HepG2 (cell line): ENCODE measurements at regions not wholly inside any gene's neighbourhood (a gene's known extent, or its start where the extent isn't known, plus 50 kb on each side); places are given as distances from the start of the nearest gene placed in this dataset.

ENCODE experiments used
- CENPT ChIP-seq: sonication (generic); formaldehyde crosslinking; IDR thresholded peaks from 2 replicates; pipeline ENCODE4 v1.8.0; 2022; ENCODE audit warnings: low read depth, mild to moderate bottlenecking, moderate library complexity, missing genetic modification reagents
- HOXD1 ChIP-seq: sonication (generic); formaldehyde crosslinking; IDR thresholded peaks from 2 replicates; pipeline ENCODE4 v1.5.0; 2020; ENCODE audit warnings: missing genetic modification reagents
- JDP2 ChIP-seq: sonication (generic); formaldehyde crosslinking; IDR thresholded peaks from 2 replicates; pipeline ENCODE4 v1.8.1; 2022; ENCODE audit warnings: missing genetic modification reagents, borderline replicate concordance
- MED1 ChIP-seq: sonication (generic); formaldehyde crosslinking; IDR thresholded peaks from 2 replicates; pipeline ENCODE4 v1.4.0; 2020; ENCODE audit warnings: missing genetic modification reagents
- MED8 ChIP-seq: sonication (generic); formaldehyde crosslinking; IDR thresholded peaks from 2 replicates; pipeline ENCODE4 v1.8.1; 2023; ENCODE audit warnings: mild to moderate bottlenecking, missing genetic modification reagents; ENCODE audit not compliant: insufficient replicate concordance
- PBX2 ChIP-seq: IDR thresholded peaks from 2 replicates; pipeline ENCODE4 v1.6.1; 2016; ENCODE audit warnings: control low read depth
- RAD21 ChIP-seq: fragments of 450-650 bp; formaldehyde crosslinking; IDR thresholded peaks from 2 replicates; pipeline ENCODE4 v1.5.0; 2020; ENCODE audit warnings: mild to moderate bottlenecking
- RARA ChIP-seq: IDR thresholded peaks from 2 replicates; pipeline ENCODE4 v1.6.1; 2016; ENCODE audit warnings: missing genetic modification reagents, missing compliant biosample characterization
- RNF2 ChIP-seq: fragments of 450-650 bp; conservative IDR thresholded peaks from 2 replicates; pipeline ENCODE4 v1.6.1; 2016; ENCODE audit warnings: low read depth
- SKI ChIP-seq: fragments of 450-650 bp; IDR thresholded peaks from one replicate; pipeline ENCODE4 v1.6.1; 2018; ENCODE audit warnings: mild to moderate bottlenecking; ENCODE audit not compliant: partially characterized antibody
- SMC3 ChIP-seq: IDR thresholded peaks from 2 replicates; pipeline ENCODE4 v1.6.1; 2011; ENCODE audit warnings: low read length, improper control_type of control experiment
- SOX5 ChIP-seq: IDR thresholded peaks from 2 replicates; pipeline ENCODE4 v1.6.1; 2016; ENCODE audit warnings: borderline replicate concordance
- ZHX2 ChIP-seq, 2 experiments: sonication (generic) in 1 of 2; formaldehyde crosslinking in 1 of 2; IDR thresholded peaks; 2 replicates each; pipeline versions ENCODE4 v1.6.1 to v1.9.0; 2014 to 2022; ENCODE audit warnings: antibody characterized with exemption in 1 of 2, borderline replicate concordance in 1 of 2, inconsistent platforms in 1 of 2, low read depth in 1 of 2, missing genetic modification reagents in 1 of 2
- ZNF256 ChIP-seq: sonication (generic); formaldehyde crosslinking; conservative IDR thresholded peaks from 2 replicates; pipeline ENCODE4 v1.4.0; 2020; ENCODE audit warnings: missing genetic modification reagents
- ZNF264 ChIP-seq: sonication (generic); formaldehyde crosslinking; IDR thresholded peaks from 2 replicates; pipeline ENCODE4 v1.4.0; 2020; ENCODE audit warnings: missing genetic modification reagents
- ZNF44 ChIP-seq: sonication (generic); formaldehyde crosslinking; IDR thresholded peaks from 2 replicates; pipeline ENCODE4 v1.5.1; 2020; ENCODE audit warnings: mild to moderate bottlenecking, missing genetic modification reagents
- ZNF547 ChIP-seq: sonication (generic); formaldehyde crosslinking; IDR thresholded peaks from 2 replicates; pipeline ENCODE4 v1.5.1; 2020; ENCODE audit warnings: mild to moderate bottlenecking, missing genetic modification reagents
- ZNF768 ChIP-seq: sonication (generic); formaldehyde crosslinking; IDR thresholded peaks from 2 replicates; pipeline ENCODE4 v1.4.0; 2020; ENCODE audit warnings: missing genetic modification reagents
- ZSCAN25 ChIP-seq: sonication (generic); formaldehyde crosslinking; IDR thresholded peaks from 2 replicates; pipeline ENCODE4 v1.8.0; 2022; ENCODE audit warnings: mild to moderate bottlenecking, missing genetic modification reagents
- TF ChIP-seq, protein P1 (sequence below): sonication (generic); formaldehyde crosslinking; IDR thresholded peaks from 2 replicates; pipeline ENCODE4 v1.9.0; 2022; ENCODE audit warnings: missing genetic modification reagents, mild to moderate bottlenecking, borderline replicate concordance
- TF ChIP-seq, protein P2 (sequence below): IDR thresholded peaks from 2 replicates; pipeline ENCODE4 v1.6.1; 2018; ENCODE audit warnings: missing genetic modification reagents, mild to moderate bottlenecking, missing compliant biosample characterization

DNA sequence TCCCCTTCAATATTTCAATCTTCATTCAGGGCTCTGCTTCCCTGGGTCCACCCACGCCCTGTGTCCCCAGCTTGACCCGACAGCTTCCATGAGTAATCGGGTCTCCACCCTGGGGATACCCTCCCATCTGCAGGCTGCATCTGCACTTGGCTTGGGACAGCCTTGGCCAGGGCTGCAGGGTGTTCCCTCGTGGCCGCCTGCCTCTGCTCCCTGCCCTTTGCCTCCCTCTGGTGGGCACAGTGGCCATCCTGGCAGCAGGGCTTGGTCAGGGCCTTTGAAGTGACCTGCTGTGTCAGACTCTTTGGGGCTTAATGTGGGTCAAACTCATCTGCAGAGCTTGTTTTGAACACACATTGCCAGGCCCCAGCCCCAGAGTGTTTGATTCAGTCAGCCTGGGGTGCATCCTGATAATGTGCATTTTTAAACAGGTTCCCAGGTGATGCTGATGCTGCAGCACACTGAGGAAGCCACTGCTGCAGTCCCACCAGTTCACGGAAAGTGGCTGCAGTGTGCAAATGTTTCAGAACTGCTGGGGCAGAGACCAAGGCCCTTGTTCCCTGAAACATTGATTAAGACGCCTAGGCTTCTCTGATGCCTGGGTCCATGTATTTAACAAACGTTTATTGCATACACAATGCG lies 80.7 kb upstream of the SEC61G start (continued):
- no peak for TF ChIP-seq ZHX2 (IDR thresholded peaks at IDR 0.05; ENCODE audit: low read depth)
- no peak for TF ChIP-seq ZHX2 (CRISPR knock-in tag; IDR thresholded peaks at IDR 0.05; ENCODE audit: borderline replicate concordance)
- TF ChIP-seq MED1 (CRISPR knock-in tag), result no peak
- TF ChIP-seq SKI, result no peak
- no peak for TF ChIP-seq PBX2 (CRISPR knock-in tag)
- no peak for TF ChIP-seq MED8
- no peak for TF ChIP-seq HOXD1 (CRISPR knock-in tag)
- peak; percentile 60 for TF ChIP-seq RAD21 (CRISPR knock-in tag)
- no peak for TF ChIP-seq CENPT (CRISPR knock-in tag)
- no peak for TF ChIP-seq ZNF264 (CRISPR knock-in tag)
- TF ChIP-seq RNF2, result 0 out of 2 replicates have a peak, but pooled peaks have one; percentile 37
- no peak for TF ChIP-seq SOX5 (CRISPR knock-in tag)
- TF ChIP-seq ZSCAN25 (CRISPR knock-in tag), result no peak
- TF ChIP-seq, protein P1, sequence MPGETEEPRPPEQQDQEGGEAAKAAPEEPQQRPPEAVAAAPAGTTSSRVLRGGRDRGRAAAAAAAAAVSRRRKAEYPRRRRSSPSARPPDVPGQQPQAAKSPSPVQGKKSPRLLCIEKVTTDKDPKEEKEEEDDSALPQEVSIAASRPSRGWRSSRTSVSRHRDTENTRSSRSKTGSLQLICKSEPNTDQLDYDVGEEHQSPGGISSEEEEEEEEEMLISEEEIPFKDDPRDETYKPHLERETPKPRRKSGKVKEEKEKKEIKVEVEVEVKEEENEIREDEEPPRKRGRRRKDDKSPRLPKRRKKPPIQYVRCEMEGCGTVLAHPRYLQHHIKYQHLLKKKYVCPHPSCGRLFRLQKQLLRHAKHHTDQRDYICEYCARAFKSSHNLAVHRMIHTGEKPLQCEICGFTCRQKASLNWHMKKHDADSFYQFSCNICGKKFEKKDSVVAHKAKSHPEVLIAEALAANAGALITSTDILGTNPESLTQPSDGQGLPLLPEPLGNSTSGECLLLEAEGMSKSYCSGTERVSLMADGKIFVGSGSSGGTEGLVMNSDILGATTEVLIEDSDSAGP (CRISPR knock-in tag), result 0 out of 2 replicates have a peak, but pooled peaks have one; percentile 31
- 0 out of 2 replicates have a peak, but pooled peaks have one; percentile 7 for TF ChIP-seq RARA (CRISPR knock-in tag)
- TF ChIP-seq ZNF768 (CRISPR knock-in tag), result 0 out of 2 replicates have a peak, but pooled peaks have one; percentile 27
- TF ChIP-seq, protein P2, sequence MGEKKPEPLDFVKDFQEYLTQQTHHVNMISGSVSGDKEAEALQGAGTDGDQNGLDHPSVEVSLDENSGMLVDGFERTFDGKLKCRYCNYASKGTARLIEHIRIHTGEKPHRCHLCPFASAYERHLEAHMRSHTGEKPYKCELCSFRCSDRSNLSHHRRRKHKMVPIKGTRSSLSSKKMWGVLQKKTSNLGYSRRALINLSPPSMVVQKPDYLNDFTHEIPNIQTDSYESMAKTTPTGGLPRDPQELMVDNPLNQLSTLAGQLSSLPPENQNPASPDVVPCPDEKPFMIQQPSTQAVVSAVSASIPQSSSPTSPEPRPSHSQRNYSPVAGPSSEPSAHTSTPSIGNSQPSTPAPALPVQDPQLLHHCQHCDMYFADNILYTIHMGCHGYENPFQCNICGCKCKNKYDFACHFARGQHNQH, result no peak
- TF ChIP-seq JDP2 (CRISPR knock-in tag), result no peak
- peak; percentile 54 for TF ChIP-seq SMC3
- no peak for TF ChIP-seq ZNF256 (CRISPR knock-in tag)
- no peak for TF ChIP-seq ZNF44
- TF ChIP-seq ZNF547, result 0 out of 2 replicates have a peak, but pooled peaks have one; percentile 33
